SK-N-MC (cell line): ENCODE measurements at regions not wholly inside any gene's neighbourhood (a gene's known extent, or its start where the extent isn't known, plus 50 kb on each side); places are given as distances from the start of the nearest gene placed in this dataset.

Experiments used
- EZH2 ChIP-seq: fragments of 200-600 bp; sonication (generic); IDR thresholded peaks from one replicate; pipeline ENCODE4 v1.6.1; 2017; ENCODE audit warnings: antibody characterized with exemption
- FOXP2 ChIP-seq: optimal IDR thresholded peaks from 2 replicates; pipeline ENCODE3; 2011; ENCODE audit warnings: mild to moderate bottlenecking, moderate library complexity; ENCODE audit not compliant: insufficient read depth; ENCODE audit errors: extremely low read length, control extremely low read depth
- POLR2AphosphoS5 ChIP-seq: IDR thresholded peaks from 2 replicates; pipeline ENCODE4 v1.6.1; 2012; ENCODE audit warnings: mild to moderate bottlenecking, low read depth, low read length, borderline replicate concordance

DNA sequence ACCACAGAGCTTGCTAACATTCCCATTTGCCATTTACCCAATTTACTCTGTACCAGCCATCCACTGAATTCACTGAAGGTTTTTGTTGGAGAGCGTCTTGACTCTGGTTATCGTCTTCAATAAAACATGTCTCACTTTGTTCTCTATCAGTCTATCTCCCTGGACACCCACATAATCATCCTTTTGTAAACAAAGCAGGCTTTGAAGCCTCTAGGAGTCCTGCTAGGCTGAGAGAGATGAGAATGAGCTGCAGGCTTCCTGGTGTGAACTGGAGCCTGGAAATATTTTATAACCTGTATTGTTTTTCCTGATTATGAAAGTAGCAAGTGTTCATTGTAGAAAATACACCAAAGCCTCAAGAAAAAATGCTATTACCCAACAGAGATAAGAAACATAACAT, 140.6 kb upstream of the ZNF366 start:
- TF ChIP-seq FOXP2, result no peak
- no peak for TF ChIP-seq POLR2AphosphoS5
- no peak for TF ChIP-seq EZH2
